ENCODE measurements at regions not wholly inside any gene's neighbourhood (a gene's known extent, or its start where the extent isn't known, plus 50 kb on each side); places are given as distances from the start of the nearest gene placed in this dataset.

GRCh38 chr20:11832397-11832796 is 85.3 kb upstream of the BTBD3 start:
- no peak for DNase-seq (ENCODE audit: low read depth)

- DNase-seq (ENCODE audit: low read depth), result no peak
Observed at GRCh38 chr20:11832851-11833250, 84.8 kb upstream of the BTBD3 start.

- no peak for DNase-seq (ENCODE audit: low read depth)
Observed at GRCh38 chr20:11833825-11834224, 83.9 kb upstream of the BTBD3 start.

- no peak for DNase-seq (ENCODE audit: low read depth)
Observed at GRCh38 chr20:11838076-11838636, 79.5 kb upstream of the BTBD3 start.

GRCh38 chr20:11841972-11842461 is 75.7 kb upstream of the BTBD3 start:
- DNase-seq (ENCODE audit: low read depth), result no peak

GRCh38 chr20:11843289-11843688 is 74.4 kb upstream of the BTBD3 start:
- no peak for DNase-seq (ENCODE audit: low read depth)

- peak; percentile 85 for DNase-seq (ENCODE audit: low read depth)
Observed at GRCh38 chr20:11844691-11845090, 73.0 kb upstream of the BTBD3 start.

- peak; percentile 48 for DNase-seq (ENCODE audit: low read depth)
Observed at GRCh38 chr20:11845340-11845739, 72.4 kb upstream of the BTBD3 start.

GRCh38 chr20:11846131-11846530 is 71.6 kb upstream of the BTBD3 start:
- no peak for DNase-seq (ENCODE audit: low read depth)

GRCh38 chr20:11847827-11848226 is 69.9 kb upstream of the BTBD3 start:
- no peak for DNase-seq (ENCODE audit: low read depth)

GRCh38 chr20:11849270-11849915 is 68.3 kb upstream of the BTBD3 start:
- peak; percentile 54 for DNase-seq (ENCODE audit: low read depth)

GRCh38 chr20:11849976-11850670 is 67.6 kb upstream of the BTBD3 start:
- peak; percentile 86 for DNase-seq (ENCODE audit: low read depth)

- DNase-seq (ENCODE audit: low read depth), result peak; percentile 65
Observed at GRCh38 chr20:11850901-11851300, 66.8 kb upstream of the BTBD3 start.

GRCh38 chr20:11851646-11852045 is 66.0 kb upstream of the BTBD3 start:
- DNase-seq (ENCODE audit: low read depth), result peak; percentile 21

GRCh38 chr20:11852189-11852588 is 65.5 kb upstream of the BTBD3 start:
- no peak for DNase-seq (ENCODE audit: low read depth)

- peak; percentile 28 for DNase-seq (ENCODE audit: low read depth)
Observed at GRCh38 chr20:11852811-11853210, 64.9 kb upstream of the BTBD3 start.

- peak; percentile 69 for DNase-seq (ENCODE audit: low read depth)
Observed at GRCh38 chr20:11853359-11853758, 64.3 kb upstream of the BTBD3 start.

GRCh38 chr20:11861479-11861878 is 56.2 kb upstream of the BTBD3 start:
- DNase-seq (ENCODE audit: low read depth), result no peak

GRCh38 chr20:11867291-11867919 is 50.3 kb upstream of the BTBD3 start:
- no peak for DNase-seq (ENCODE audit: low read depth)
